ENCODE measurements at regions not wholly inside any gene's neighbourhood (a gene's known extent, or its start where the extent isn't known, plus 50 kb on each side); places are given as distances from the start of the nearest gene placed in this dataset.

- DNase-seq (ENCODE audit: low read depth in 2 of 2) = no peak
Observed at GRCh38 chr5:67416133-67416937, 219.7 kb upstream of the CD180 start.

- no peak for DNase-seq (ENCODE audit: low read depth in 2 of 2)
Observed at GRCh38 chr5:67414712-67415111, 218.1 kb upstream of the CD180 start.

DNA sequence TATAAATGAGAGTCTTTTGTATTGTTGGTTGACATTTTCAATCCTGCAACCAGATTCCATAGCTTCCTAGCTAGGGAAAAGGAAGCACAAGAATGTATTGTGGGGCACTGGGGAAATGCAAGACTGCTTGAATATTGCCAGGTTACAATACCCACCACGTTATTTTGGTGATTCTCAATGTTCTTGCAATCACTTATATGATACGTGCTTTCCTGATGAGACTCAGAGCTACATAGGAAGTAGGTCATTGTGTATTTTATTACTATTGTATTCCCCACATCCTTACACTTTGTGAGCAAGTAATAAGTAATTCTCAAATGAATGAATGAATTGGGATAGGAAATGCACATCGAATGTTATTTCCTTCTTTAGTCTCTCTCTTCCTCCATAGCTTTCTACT is 217.1 kb upstream of the CD180 start:
- no peak for DNase-seq (ENCODE audit: low read depth in 2 of 2)

GRCh38 chr5:67409126-67409777 is 212.7 kb upstream of the CD180 start:
- no peak for DNase-seq (ENCODE audit: low read depth in 2 of 2)

DNA sequence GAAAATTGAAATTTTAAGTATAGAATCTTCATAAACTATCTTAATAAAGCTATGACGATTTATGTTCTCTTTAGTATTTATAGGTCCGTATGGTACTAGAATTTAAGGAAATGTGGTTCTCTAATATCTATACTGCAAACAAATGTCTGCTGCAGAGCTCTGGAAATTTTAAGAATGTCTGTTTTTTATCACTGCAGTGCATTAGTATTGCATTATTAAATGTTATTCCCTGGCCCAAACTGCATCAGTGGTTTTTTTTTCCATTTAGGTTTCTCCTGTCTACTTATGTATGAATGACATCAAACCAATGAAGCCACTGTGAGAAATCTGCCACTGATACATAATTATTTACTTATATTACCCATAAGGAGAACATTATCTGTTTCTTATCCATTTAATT is 211.4 kb upstream of the CD180 start:
- DNase-seq (ENCODE audit: low read depth in 2 of 2) = no peak

- DNase-seq (ENCODE audit: low read depth in 2 of 2) = no peak
Observed at GRCh38 chr5:67405755-67406154, 209.2 kb upstream of the CD180 start.

GRCh38 chr5:67405101-67405364 is 208.4 kb upstream of the CD180 start:
- DNase-seq (ENCODE audit: low read depth in 2 of 2) = no peak

DNA sequence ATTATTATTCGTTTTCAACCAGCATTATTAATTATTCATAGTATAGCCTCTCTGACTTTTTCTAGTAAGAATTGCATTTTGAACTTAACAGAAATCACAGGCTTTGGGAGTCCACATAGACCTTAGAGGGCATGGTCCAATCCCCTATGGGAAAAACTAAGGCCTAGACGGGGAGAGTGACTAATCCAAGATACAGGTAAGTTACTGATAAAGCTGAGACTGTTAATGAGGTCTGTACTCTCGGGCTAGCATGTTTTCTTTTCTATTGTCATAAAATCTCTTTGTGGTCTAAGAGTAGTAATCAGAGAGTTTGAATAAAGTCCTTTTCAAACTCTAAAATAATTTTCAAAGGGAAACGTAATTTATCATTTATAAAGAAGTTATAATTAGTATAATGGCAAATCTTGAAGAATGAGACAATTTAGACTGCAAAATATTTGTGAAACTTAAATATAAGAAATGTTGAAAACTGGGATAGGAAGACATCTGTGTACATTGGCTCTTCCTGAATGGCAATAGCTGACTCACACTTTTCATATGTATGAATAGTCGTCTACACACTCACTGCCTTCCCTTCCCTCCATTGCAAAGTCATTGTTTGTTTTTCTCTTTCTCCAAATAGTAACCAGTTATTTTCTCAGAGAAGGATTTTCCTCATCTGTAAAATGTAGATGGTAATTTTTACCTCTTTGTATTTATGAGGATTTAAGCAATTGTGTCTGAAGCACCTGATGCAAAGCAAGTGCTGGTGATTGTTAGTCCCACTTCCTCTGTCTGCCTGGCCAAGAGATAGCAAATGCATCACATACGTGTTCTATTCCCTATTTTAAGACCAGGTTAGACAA is 207.9 kb upstream of the CD180 start:
- DNase-seq (ENCODE audit: low read depth in 2 of 2) = no peak

- no peak for DNase-seq (ENCODE audit: low read depth in 2 of 2)
Observed at GRCh38 chr5:67402526-67402925, 205.9 kb upstream of the CD180 start.

- DNase-seq (ENCODE audit: low read depth in 2 of 2) = no peak
Observed at GRCh38 chr5:67401172-67401571, 204.6 kb upstream of the CD180 start.

- no peak for DNase-seq (ENCODE audit: low read depth in 2 of 2)
Observed at GRCh38 chr5:67400752-67401151, 204.2 kb upstream of the CD180 start.

- DNase-seq (ENCODE audit: low read depth in 2 of 2) = no peak
Observed at GRCh38 chr5:67395790-67396418, 199.3 kb upstream of the CD180 start.

DNA sequence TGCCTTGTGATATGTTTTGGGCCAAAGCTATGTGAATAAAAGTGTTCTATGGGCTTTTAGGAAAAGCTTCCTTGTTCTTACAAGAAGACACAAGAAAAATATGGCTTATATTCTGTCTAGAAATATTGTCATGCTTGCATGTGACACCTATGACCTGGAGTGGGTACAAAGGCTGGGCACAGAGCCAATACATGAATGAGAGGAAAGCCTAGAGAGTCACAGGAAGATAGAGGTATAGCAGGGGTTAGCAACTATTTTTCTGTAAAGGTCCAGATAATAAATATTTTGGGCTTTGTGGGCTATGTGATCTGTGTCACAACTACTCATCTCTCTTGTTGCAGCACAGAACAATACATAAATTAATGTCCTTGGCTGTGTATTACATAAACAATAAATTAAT is 196.6 kb upstream of the CD180 start:
- no peak for DNase-seq (ENCODE audit: low read depth in 2 of 2)

GRCh38 chr5:67390935-67391334 is 194.3 kb upstream of the CD180 start:
- DNase-seq (ENCODE audit: low read depth in 2 of 2) = no peak

GRCh38 chr5:67383451-67383850 is 186.9 kb upstream of the CD180 start:
- no peak for DNase-seq (ENCODE audit: low read depth in 2 of 2)

- no peak for DNase-seq (ENCODE audit: low read depth in 2 of 2)
Observed at GRCh38 chr5:67381236-67381880, 184.8 kb upstream of the CD180 start.

DNA sequence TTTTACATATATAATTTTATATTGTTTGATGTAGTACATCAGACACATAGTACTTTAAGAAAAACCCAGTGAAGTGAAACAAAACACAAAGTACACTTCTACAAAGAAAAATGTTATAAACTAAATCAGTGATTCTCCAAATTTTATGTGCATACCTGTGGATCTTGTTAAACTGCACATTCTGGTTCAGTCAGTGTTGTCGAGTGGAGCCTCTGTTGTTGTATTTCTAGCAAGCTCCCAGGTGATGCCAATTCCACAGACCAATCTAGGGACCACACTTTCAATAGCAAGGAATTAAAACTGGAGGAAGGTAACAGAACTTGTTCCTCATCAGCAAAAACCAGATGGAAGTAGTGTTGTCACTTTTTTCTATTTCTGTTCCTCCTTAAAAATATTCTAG is 183.8 kb upstream of the CD180 start:
- DNase-seq (ENCODE audit: low read depth in 2 of 2) = no peak

DNA sequence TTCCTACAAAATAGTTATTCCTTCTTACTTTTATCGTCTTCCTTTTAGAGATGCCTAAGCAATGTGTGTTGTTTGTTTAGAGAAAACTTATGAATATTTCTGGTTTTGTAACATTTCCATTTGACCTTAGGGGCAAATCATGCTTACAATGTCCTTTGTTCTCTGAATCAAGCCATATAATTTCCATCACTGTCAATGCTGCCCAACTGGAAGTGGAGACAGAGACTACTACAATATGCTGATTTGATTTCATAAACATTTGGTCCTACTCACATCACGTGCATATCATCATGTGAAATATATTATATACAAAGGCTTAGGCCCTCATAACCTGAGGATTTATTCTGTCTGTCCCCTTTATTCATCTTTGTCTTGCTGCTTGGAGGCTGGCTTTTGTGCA is 183.2 kb upstream of the CD180 start:
- DNase-seq (ENCODE audit: low read depth in 2 of 2) = no peak

- no peak for DNase-seq (ENCODE audit: low read depth in 2 of 2)
Observed at GRCh38 chr5:67378256-67378655, 181.7 kb upstream of the CD180 start.

- no peak for DNase-seq (ENCODE audit: low read depth in 2 of 2)
Observed at GRCh38 chr5:67377631-67378030, 181.0 kb upstream of the CD180 start.

- peak in 1 of 2 donors; percentile 1 for DNase-seq (ENCODE audit: low read depth in 2 of 2)
Observed at GRCh38 chr5:67375606-67376005, 179.0 kb upstream of the CD180 start.

DNA sequence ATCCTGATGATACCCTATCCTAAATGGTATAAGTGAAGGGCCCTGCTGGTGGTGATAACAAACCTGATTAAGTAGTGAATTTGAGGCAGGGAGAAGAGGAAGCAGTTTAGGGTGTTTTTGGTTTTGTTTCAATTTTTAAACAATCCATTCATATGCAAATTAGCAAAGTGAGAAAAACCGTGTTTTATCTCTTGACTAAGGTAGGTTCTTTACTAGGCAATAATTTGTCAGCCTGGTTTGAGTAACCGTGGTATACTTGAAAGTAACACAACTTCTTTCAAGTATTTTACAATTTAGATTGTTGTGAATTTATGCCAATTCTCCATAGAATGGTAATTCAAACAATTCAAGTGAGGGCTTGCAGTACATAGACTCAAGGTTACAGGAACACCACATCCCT is 177.8 kb upstream of the CD180 start:
- DNase-seq (ENCODE audit: low read depth in 2 of 2) = no peak

All from activated CD4-positive, alpha-beta T cell treated with anti-CD3 and anti-CD28 coated beads for 24 hours (primary cell).